GM12874 (cell line): ENCODE measurements at regions not wholly inside any gene's neighbourhood (a gene's known extent, or its start where the extent isn't known, plus 50 kb on each side); places are given as distances from the start of the nearest gene placed in this dataset.

Source experiments
- CTCF ChIP-seq: IDR thresholded peaks from 2 replicates; pipeline ENCODE4 v1.5.1; 2011; ENCODE audit warnings: low read depth, mild to moderate bottlenecking, control low read depth, low read length, moderate library complexity; ENCODE audit not compliant: insufficient read depth

GRCh38 chr9:89655990-89656657 is 51.3 kb downstream of the GADD45G start:
- TF ChIP-seq CTCF: no peak

GRCh38 chr9:89657295-89657694 is 52.5 kb downstream of the GADD45G start:
- TF ChIP-seq CTCF: no peak

GRCh38 chr9:89657765-89658164 is 53.0 kb downstream of the GADD45G start:
- no peak for TF ChIP-seq CTCF

- TF ChIP-seq CTCF: no peak
Observed at GRCh38 chr9:89658401-89658800, 53.6 kb downstream of the GADD45G start.

DNA sequence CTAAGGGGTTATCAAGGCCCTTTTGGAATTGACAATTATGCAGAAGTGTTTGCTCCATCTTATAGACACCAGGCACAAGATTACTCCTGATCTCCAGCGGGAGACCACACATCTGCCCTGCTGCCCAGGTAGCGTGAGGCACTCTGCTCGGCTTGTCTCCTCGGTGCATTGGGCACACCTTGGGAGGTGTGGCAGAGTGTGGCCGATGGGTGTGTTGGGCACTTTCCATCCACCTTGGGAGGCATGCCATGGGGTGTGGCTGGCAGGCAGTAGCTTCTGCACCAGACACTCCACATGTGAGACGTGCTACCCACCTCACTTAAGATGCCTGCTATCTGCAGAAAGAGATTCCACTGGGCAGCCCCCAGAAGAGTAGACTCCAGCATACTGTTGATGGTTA is 54.1 kb downstream of the GADD45G start:
- no peak for TF ChIP-seq CTCF

GRCh38 chr9:89659473-89659872 is 54.7 kb downstream of the GADD45G start:
- TF ChIP-seq CTCF: no peak

DNA sequence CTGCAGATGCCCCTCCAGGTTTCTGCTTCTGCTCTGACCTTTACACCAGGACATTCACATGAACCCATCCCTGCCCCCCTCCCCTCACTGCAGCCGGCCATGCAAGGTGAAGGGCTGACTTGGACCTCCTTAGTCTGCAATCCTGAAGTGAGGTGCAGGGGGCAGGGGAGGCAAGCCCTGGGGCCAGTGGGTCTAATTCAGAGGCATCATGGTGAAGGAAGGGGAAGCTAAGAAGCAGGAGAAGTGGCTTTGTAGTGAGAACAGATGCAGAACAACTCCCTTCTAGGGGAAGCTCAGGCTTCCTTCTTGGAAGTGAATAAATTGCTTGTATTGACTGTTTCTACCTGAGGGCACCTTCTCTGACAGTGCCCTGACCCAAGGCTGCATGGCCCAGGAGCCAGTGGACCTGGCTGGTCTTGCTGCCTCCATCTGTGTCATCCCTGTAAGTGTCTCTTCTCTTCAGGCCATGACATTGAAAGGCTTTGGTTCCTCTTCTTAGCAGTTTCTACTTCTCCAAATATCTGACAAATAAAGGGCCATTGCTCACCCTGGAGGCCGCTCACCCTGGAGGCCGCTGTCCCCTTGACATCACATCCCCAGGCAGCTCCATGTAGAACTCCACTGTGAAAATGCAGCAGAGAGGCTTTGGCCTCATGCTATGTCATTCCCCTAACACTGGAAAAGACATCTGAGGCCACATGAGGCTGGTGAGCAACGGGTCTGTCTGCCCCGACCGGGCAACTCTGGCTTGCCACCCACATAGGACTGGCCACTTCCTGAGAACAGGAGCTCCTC is 55.3 kb downstream of the GADD45G start:
- TF ChIP-seq CTCF: no peak
